ENCODE measurements at regions not wholly inside any gene's neighbourhood (a gene's known extent, or its start where the extent isn't known, plus 50 kb on each side); places are given as distances from the start of the nearest gene placed in this dataset.

DNA sequence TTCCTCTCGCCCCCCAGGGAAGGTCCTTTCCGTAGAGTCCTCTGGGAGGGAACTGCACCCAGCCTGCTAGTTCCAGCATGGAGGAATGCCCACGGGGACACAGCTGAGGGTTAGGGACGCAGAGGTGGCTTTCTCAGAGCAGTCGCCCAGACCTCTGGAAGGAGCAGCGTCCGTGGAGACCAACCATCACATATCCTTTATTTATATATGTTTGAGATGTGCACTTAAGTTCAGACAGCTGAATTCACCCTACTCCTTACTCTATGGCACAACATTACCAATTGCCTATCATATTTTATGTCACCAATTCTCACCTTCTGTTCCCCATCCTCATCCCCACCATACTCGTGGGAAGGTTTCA, 305.6 kb upstream of the DIO3 start:
- no peaks in the 10 kb centered on the region for H3K9me3 ChIP-seq (ENCODE audit: control insufficient read depth in 1 of 2, insufficient read depth in 1 of 2, low read depth in 1 of 2, low read length in 2 of 2)
- no peak for DNase-seq (ENCODE audit: low read depth, low spot score)
- ChIA-PET CTCF (no interaction called here), RAD21 (ENCODE audit: low non-redundant PET in 1 of 2, low total read pairs in 2 of 2, uncharacterized antibody in 2 of 2, unreplicated experiment in 2 of 2) (no interaction called here), POLR2A (no interaction called here)
- no peak overlapping the region for H3K9ac ChIP-seq (ENCODE audit: low read length)
- no peak overlapping the region for H3K4me2 ChIP-seq (ENCODE audit: low read length)
- H3K4me3 ChIP-seq (replicated peaks in 1 of 2; ENCODE audit: low read depth in 1 of 2, low read length in 2 of 2): no peak overlapping the region
- no peaks in the 10 kb centered on the region for H4K20me1 ChIP-seq (ENCODE audit: insufficient read depth)
- H3K27ac ChIP-seq (ENCODE audit: low read depth, low read length): no peak overlapping the region
- no peaks in the 10 kb centered on the region for H3K79me2 ChIP-seq (ENCODE audit: insufficient read depth, low read length)
- no peak for ATAC-seq
- H3K27me3 ChIP-seq (ENCODE audit: insufficient read depth, low read length): peaks cover 3% of the 10 kb centered on the region; the same call in 1 of the 2 replicates
- TF ChIP-seq EZH2phosphoT487 (IDR thresholded peaks at IDR 0.05; ENCODE audit: borderline replicate concordance) (no peak), SIN3A (IDR thresholded peaks at IDR 0.05; ENCODE audit: low read depth) (no peak)
- intact Hi-C loops (cut with micrococcal nuclease): no loop called here
- no peaks in the 10 kb centered on the region for H3K36me3 ChIP-seq (ENCODE audit: control insufficient read depth in 1 of 2, insufficient read depth in 2 of 2, low read length in 2 of 2)
- no peaks in the 10 kb centered on the region for H3K4me1 ChIP-seq (ENCODE audit: control insufficient read depth in 1 of 2, insufficient read depth in 2 of 2, low read length in 2 of 2)
- no peaks in the 10 kb centered on the region for H3K9me2 ChIP-seq (ENCODE audit: insufficient read depth)
- BruUV-seq (replicated peaks): no TSS peak
- no peak overlapping the region for H2AFZ ChIP-seq (ENCODE audit: low read depth, low read length, poor library complexity, severe bottlenecking)

DNA sequence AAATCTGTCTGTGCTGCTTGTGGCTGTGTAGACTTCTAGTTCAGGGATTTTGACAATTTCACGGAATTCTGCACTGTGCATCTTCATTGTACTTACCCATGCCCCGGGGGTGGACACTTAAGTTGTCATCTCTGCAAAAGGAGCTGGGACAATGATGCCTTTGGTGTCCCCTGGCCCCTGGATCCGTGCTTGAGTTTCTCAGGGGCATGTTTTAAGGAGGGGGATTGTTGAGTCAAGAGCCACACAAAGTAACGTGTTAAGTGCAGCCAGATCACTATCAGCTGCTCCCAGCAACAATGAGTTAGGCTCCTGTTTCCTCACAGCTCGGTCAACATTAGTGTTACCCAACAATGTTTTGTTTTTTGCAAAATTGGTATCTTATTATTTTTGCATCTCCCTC, 305.0 kb upstream of the DIO3 start:
- H3K9ac ChIP-seq (ENCODE audit: low read length): no peak overlapping the region
- DNase-seq (ENCODE audit: low read depth, low spot score) (no peak), ATAC-seq (no peak)
- no peaks in the 10 kb centered on the region for H3K36me3 ChIP-seq (ENCODE audit: control insufficient read depth in 1 of 2, insufficient read depth in 2 of 2, low read length in 2 of 2)
- no peak overlapping the region for H3K27ac ChIP-seq (ENCODE audit: low read depth, low read length)
- H3K27me3 ChIP-seq (ENCODE audit: insufficient read depth, low read length): peaks cover 3% of the 10 kb centered on the region; the same call in 1 of the 2 replicates
- H3K9me2 ChIP-seq (ENCODE audit: insufficient read depth): no peaks in the 10 kb centered on the region
- H3K4me3 ChIP-seq (replicated peaks in 1 of 2; ENCODE audit: low read depth in 1 of 2, low read length in 2 of 2): no peak overlapping the region
- no peaks in the 10 kb centered on the region for H3K4me1 ChIP-seq (ENCODE audit: control insufficient read depth in 1 of 2, insufficient read depth in 2 of 2, low read length in 2 of 2)
- H3K4me2 ChIP-seq (ENCODE audit: low read length): no peak overlapping the region
- no peaks in the 10 kb centered on the region for H3K79me2 ChIP-seq (ENCODE audit: insufficient read depth, low read length)
- H3K9me3 ChIP-seq (ENCODE audit: control insufficient read depth in 1 of 2, insufficient read depth in 1 of 2, low read depth in 1 of 2, low read length in 2 of 2): no peaks in the 10 kb centered on the region
- RAD21 ChIA-PET (ENCODE audit: low non-redundant PET in 1 of 2, low total read pairs in 2 of 2, uncharacterized antibody in 2 of 2, unreplicated experiment in 2 of 2): no interaction called here
- no peak overlapping the region for H2AFZ ChIP-seq (ENCODE audit: low read depth, low read length, poor library complexity, severe bottlenecking)
- POLR2A ChIA-PET: no interaction called here
- H4K20me1 ChIP-seq (ENCODE audit: insufficient read depth): no peaks in the 10 kb centered on the region
- no TSS peak for BruUV-seq (replicated peaks)
- CTCF ChIA-PET: no interaction called here
- intact Hi-C loops (cut with micrococcal nuclease): no loop called here
- TF ChIP-seq EGR1 (IDR thresholded peaks at IDR 0.05; ENCODE audit: low read depth) (no peak), YY1 (IDR thresholded peaks at IDR 0.05; ENCODE audit: extremely low read depth, insufficient replicate concordance, low read depth, low read length) (no peak), TCF7L2 (IDR thresholded peaks at IDR 0.05; ENCODE audit: borderline replicate concordance, extremely low read depth, insufficient read depth, insufficient read length) (no peak), RAD21 (IDR thresholded peaks at IDR 0.05; ENCODE audit: low read depth) (no peak), SP1 (IDR thresholded peaks at IDR 0.05; ENCODE audit: low read depth) (no peak), EZH2 (IDR thresholded peaks at IDR 0.05) (no peak), CBX3 (IDR thresholded peaks at IDR 0.05; ENCODE audit: low read depth) (no peak), FOSL1 (IDR thresholded peaks at IDR 0.05; ENCODE audit: low read depth) (no peak), SIN3A (IDR thresholded peaks at IDR 0.05; ENCODE audit: low read depth) (no peak), JUND (IDR thresholded peaks at IDR 0.05) (no peak), CEBPB (IDR thresholded peaks at IDR 0.05; ENCODE audit: low read depth) (no peak), SRF (IDR thresholded peaks at IDR 0.05; ENCODE audit: low read depth) (no peak), POLR2A (IDR thresholded peaks at IDR 0.05; ENCODE audit: borderline replicate concordance, extremely low read depth, insufficient read depth, insufficient read length) (no peak)
- TF ChIP-seq, protein P1, sequence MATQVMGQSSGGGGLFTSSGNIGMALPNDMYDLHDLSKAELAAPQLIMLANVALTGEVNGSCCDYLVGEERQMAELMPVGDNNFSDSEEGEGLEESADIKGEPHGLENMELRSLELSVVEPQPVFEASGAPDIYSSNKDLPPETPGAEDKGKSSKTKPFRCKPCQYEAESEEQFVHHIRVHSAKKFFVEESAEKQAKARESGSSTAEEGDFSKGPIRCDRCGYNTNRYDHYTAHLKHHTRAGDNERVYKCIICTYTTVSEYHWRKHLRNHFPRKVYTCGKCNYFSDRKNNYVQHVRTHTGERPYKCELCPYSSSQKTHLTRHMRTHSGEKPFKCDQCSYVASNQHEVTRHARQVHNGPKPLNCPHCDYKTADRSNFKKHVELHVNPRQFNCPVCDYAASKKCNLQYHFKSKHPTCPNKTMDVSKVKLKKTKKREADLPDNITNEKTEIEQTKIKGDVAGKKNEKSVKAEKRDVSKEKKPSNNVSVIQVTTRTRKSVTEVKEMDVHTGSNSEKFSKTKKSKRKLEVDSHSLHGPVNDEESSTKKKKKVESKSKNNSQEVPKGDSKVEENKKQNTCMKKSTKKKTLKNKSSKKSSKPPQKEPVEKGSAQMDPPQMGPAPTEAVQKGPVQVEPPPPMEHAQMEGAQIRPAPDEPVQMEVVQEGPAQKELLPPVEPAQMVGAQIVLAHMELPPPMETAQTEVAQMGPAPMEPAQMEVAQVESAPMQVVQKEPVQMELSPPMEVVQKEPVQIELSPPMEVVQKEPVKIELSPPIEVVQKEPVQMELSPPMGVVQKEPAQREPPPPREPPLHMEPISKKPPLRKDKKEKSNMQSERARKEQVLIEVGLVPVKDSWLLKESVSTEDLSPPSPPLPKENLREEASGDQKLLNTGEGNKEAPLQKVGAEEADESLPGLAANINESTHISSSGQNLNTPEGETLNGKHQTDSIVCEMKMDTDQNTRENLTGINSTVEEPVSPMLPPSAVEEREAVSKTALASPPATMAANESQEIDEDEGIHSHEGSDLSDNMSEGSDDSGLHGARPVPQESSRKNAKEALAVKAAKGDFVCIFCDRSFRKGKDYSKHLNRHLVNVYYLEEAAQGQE (IDR thresholded peaks at IDR 0.05; ENCODE audit: low read depth): no peak
- TF ChIP-seq, protein P2, sequence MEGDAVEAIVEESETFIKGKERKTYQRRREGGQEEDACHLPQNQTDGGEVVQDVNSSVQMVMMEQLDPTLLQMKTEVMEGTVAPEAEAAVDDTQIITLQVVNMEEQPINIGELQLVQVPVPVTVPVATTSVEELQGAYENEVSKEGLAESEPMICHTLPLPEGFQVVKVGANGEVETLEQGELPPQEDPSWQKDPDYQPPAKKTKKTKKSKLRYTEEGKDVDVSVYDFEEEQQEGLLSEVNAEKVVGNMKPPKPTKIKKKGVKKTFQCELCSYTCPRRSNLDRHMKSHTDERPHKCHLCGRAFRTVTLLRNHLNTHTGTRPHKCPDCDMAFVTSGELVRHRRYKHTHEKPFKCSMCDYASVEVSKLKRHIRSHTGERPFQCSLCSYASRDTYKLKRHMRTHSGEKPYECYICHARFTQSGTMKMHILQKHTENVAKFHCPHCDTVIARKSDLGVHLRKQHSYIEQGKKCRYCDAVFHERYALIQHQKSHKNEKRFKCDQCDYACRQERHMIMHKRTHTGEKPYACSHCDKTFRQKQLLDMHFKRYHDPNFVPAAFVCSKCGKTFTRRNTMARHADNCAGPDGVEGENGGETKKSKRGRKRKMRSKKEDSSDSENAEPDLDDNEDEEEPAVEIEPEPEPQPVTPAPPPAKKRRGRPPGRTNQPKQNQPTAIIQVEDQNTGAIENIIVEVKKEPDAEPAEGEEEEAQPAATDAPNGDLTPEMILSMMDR (IDR thresholded peaks at IDR 0.05 in 2 of 3, conservative IDR thresholded peaks at IDR 0.05 in 1 of 3; ENCODE audit: borderline replicate concordance in 1 of 3, insufficient read depth in 1 of 3, low read depth in 2 of 3, low read length in 2 of 3): no peak
- TF ChIP-seq, protein P3, sequence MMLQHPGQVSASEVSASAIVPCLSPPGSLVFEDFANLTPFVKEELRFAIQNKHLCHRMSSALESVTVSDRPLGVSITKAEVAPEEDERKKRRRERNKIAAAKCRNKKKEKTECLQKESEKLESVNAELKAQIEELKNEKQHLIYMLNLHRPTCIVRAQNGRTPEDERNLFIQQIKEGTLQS (IDR thresholded peaks at IDR 0.05): no peak
